GM19351 (cell line): ENCODE measurements at regions not wholly inside any gene's neighbourhood (a gene's known extent, or its start where the extent isn't known, plus 50 kb on each side); places are given as distances from the start of the nearest gene placed in this dataset.
"Not testable (repeated sequence)": the region's sequence is repeated elsewhere in the genome, so short reads cannot be mapped to it uniquely, and the experiment has no call there.

Experiments used
- ATAC-seq: cut with Tn5 transposase; IDR thresholded peaks from one replicate; pipeline ENCODE4 v1.9.1; 2021; ENCODE audit warnings: mild to moderate bottlenecking, moderate library complexity; ENCODE audit not compliant: unreplicated experiment

- no peak for ATAC-seq
These were observed 198.2 kb downstream of the ADCYAP1 start for GRCh38 chr18:1102848-1103247.

GRCh38 chr18:1103537-1103936, 198.9 kb downstream of the ADCYAP1 start:
- ATAC-seq: no peak

- no peak for ATAC-seq
These were observed 199.7 kb downstream of the ADCYAP1 start for GRCh38 chr18:1104181-1104881.

GRCh38 chr18:1124495-1124894, 219.8 kb downstream of the ADCYAP1 start:
- no peak for ATAC-seq

GRCh38 chr18:1133541-1133940, 228.9 kb downstream of the ADCYAP1 start:
- ATAC-seq: no peak

- no peak for ATAC-seq
These were observed 243.1 kb downstream of the ADCYAP1 start for GRCh38 chr18:1147730-1148129.

- no peak for ATAC-seq
These were observed 245.0 kb downstream of the ADCYAP1 start for GRCh38 chr18:1149709-1150108.

GRCh38 chr18:1150344-1150743, 245.7 kb downstream of the ADCYAP1 start:
- no peak for ATAC-seq

GRCh38 chr18:1152958-1153357, 248.3 kb downstream of the ADCYAP1 start:
- not testable (repeated sequence) for ATAC-seq

GRCh38 chr18:1173593-1173992, 268.9 kb downstream of the ADCYAP1 start:
- no peak for ATAC-seq

GRCh38 chr18:1177232-1177631, 272.6 kb downstream of the ADCYAP1 start:
- ATAC-seq: no peak

- no peak for ATAC-seq
These were observed 286.7 kb downstream of the ADCYAP1 start for GRCh38 chr18:1191341-1191740.

GRCh38 chr18:1213126-1213525, 308.5 kb downstream of the ADCYAP1 start:
- ATAC-seq: no peak

- no peak for ATAC-seq
These were observed 318.2 kb downstream of the ADCYAP1 start for GRCh38 chr18:1222880-1223279.

GRCh38 chr18:1227025-1227424, 322.4 kb downstream of the ADCYAP1 start:
- ATAC-seq: no peak

GRCh38 chr18:1229634-1230033, 325.0 kb downstream of the ADCYAP1 start:
- ATAC-seq: no peak

GRCh38 chr18:1232867-1233266, 328.2 kb downstream of the ADCYAP1 start:
- no peak for ATAC-seq

- no peak for ATAC-seq
These were observed 336.0 kb downstream of the ADCYAP1 start for GRCh38 chr18:1240701-1241100.

GRCh38 chr18:1244397-1245122, 339.9 kb downstream of the ADCYAP1 start:
- no peak for ATAC-seq

GRCh38 chr18:1246827-1247226, 342.2 kb downstream of the ADCYAP1 start:
- ATAC-seq: no peak

- ATAC-seq: no peak
These were observed 347.9 kb downstream of the ADCYAP1 start for GRCh38 chr18:1252534-1252933.

GRCh38 chr18:1252936-1253335, 348.3 kb downstream of the ADCYAP1 start:
- no peak for ATAC-seq
